SK-MEL-5 (cell line): ENCODE measurements at regions not wholly inside any gene's neighbourhood (a gene's known extent, or its start where the extent isn't known, plus 50 kb on each side); places are given as distances from the start of the nearest gene placed in this dataset.
"Not testable (repeated sequence)": the region's sequence is repeated elsewhere in the genome, so short reads cannot be mapped to it uniquely, and the experiment has no call there.

Experiments
- DNase-seq: peaks from one replicate; pipeline ENCODE4 v3.0.0-alpha.2; 2016; ENCODE audit warnings: low read depth, low spot score
- in situ Hi-C: cut with HindIII; loops from 2 replicates; pipeline ENCODE4 v1.10.0; 2016; ENCODE audit warnings: low sequenced_read_pairs, high pct_unique_total_duplicates, low pct_unique_long_range_greater_than_20kb

- in situ Hi-C loops, result no loop called here
- DNase-seq, result no peak
Observed at GRCh38 chr4:111028795-111029194, 405.9 kb upstream of the PITX2 start.

- in situ Hi-C loops, result no loop called here
- no peak for DNase-seq
Observed at GRCh38 chr4:111031001-111031579, 408.2 kb upstream of the PITX2 start.

GRCh38 chr4:111031596-111031995, 408.7 kb upstream of the PITX2 start:
- no peak for DNase-seq
- in situ Hi-C loops, result no loop called here

GRCh38 chr4:111037591-111038360, 414.9 kb upstream of the PITX2 start:
- in situ Hi-C loops, result no loop called here

GRCh38 chr4:111040904-111041303, 418.0 kb upstream of the PITX2 start:
- DNase-seq, result no peak
- in situ Hi-C loops, result no loop called here

More at GRCh38 chr4:111037591-111038360, 414.9 kb upstream of the PITX2 start:
- no peak for DNase-seq

GRCh38 chr4:111043286-111043685, 420.4 kb upstream of the PITX2 start:
- in situ Hi-C loops, result no loop called here
- DNase-seq, result no peak

GRCh38 chr4:111045992-111046391, 423.1 kb upstream of the PITX2 start:
- DNase-seq, result peak; percentile 2
- in situ Hi-C loops, result no loop called here

- DNase-seq, result no peak
- in situ Hi-C loops, result no loop called here
Observed at GRCh38 chr4:111046811-111047210, 423.9 kb upstream of the PITX2 start.

- no peak for DNase-seq
- in situ Hi-C loops, result no loop called here
Observed at GRCh38 chr4:111048316-111048715, 425.4 kb upstream of the PITX2 start.

- in situ Hi-C loops, result no loop called here
- no peak for DNase-seq
Observed at GRCh38 chr4:111064342-111064993, 441.6 kb upstream of the PITX2 start.

- in situ Hi-C loops, result no loop called here
- no peak for DNase-seq
Observed at GRCh38 chr4:111066001-111066400, 443.1 kb upstream of the PITX2 start.

- in situ Hi-C loops, result no loop called here
- DNase-seq, result no peak
Observed at GRCh38 chr4:111066447-111066846, 443.6 kb upstream of the PITX2 start.

- DNase-seq, result no peak
- in situ Hi-C loops, result no loop called here
Observed at GRCh38 chr4:111066887-111067286, 444.0 kb upstream of the PITX2 start.

GRCh38 chr4:111068883-111069282, 446.0 kb upstream of the PITX2 start:
- no peak for DNase-seq
- in situ Hi-C loops, result no loop called here

GRCh38 chr4:111070390-111070789, 447.5 kb upstream of the PITX2 start:
- no peak for DNase-seq
- in situ Hi-C loops, result no loop called here

- no peak for DNase-seq
- in situ Hi-C loops, result no loop called here
Observed at GRCh38 chr4:111074523-111075114, 451.7 kb upstream of the PITX2 start.

- DNase-seq, in situ Hi-C loops: not testable (repeated sequence)
Observed at GRCh38 chr4:111076299-111076698, 453.4 kb upstream of the PITX2 start.

- no peak for DNase-seq
- in situ Hi-C loops, result no loop called here
Observed at GRCh38 chr4:111108153-111108552, 485.3 kb upstream of the PITX2 start.
